Endothelial cell of hepatic sinusoid (primary cell): ENCODE measurements at regions not wholly inside any gene's neighbourhood (a gene's known extent, or its start where the extent isn't known, plus 50 kb on each side); places are given as distances from the start of the nearest gene placed in this dataset.

ENCODE experiments used
- in situ Hi-C: cut with HindIII; loops from 2 replicates; pipeline ENCODE4 v1.10.0; 2017; ENCODE audit warnings: low sequenced_read_pairs

GRCh38 chr4:182177166-182177565 lies 66.0 kb upstream of the TENM3 start:
- in situ Hi-C loops, result no loop called here

DNA sequence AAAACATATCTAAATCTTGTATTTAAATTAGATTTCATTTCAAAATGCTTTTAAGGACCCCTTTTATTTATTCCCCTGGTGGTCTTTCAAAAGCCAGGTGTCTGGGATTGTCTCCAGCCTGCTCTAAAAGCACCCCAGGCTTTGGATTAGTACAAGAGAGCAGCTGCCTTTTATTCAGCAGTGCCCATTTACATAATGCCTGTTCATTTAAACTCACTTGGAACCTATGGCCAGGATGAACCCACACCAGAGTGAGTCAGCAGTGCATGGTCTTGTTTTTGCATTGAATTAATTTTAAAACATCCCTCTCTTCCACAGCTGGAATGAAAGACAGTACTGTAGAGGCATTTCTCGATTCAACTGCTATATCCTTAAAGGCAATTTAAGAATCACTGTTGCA lies 64.1 kb upstream of the TENM3 start:
- in situ Hi-C loops, result no loop called here

GRCh38 chr4:182179751-182180150 lies 63.5 kb upstream of the TENM3 start:
- in situ Hi-C loops, result no loop called here

DNA sequence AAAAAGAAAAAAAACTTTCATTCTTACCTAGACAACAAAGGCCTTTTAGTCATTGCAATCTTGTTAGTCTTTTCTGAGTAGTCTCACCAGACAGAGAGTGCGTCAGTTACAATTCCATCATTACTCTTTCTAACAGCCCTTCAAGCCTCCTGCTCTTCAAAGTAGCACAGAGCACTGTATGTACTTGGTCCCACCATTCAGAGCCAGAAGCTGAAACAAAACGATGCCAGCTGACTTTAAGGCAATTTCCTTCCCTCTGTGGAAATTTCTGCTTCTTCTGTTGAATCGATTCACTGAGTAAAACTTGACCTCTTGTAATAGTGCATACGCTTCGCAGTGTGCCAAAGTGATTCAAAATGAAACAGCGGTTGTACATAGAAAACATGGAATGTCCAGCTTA lies 57.7 kb upstream of the TENM3 start:
- in situ Hi-C loops, result no loop called here

DNA sequence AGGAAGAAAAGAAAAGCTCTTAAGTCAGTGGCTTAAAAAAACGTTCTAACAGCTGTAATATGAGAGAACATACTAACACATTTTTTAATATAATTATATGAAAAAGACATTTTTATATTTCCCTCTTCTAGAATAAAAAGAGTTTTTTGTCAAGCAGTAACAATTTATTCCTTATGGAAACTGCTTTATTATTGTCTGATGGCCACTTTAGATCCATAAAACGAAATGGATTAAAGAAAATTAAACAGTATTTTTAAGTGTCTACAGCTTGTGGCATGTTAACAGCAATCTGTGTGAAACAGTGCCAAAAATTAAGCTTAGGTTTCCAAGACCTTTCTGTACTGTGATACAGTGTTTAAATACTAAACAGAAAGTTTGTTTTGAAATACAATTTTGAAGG lies 55.5 kb upstream of the TENM3 start:
- in situ Hi-C loops, result no loop called here

DNA sequence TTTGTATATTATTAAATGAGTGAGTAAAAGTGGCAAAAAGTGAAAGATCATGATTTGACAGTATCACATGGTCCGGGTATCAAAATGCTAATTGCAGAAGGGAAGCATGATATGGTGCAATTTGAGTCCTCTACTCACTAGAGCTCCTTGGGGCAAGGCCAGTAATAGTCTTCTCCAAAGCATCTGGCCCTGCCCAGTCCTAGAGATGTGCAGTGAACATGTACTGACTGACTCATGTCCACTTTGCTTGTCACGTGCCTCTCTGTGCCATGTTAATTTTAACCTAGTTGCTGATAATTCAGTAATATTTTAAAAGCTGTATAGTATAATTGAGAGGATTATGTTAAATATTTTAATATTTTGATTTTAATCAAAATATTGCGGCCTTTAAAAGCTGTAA lies 54.6 kb upstream of the TENM3 start:
- in situ Hi-C loops, result no loop called here

- in situ Hi-C loops, result no loop called here
These were observed 53.9 kb upstream of the TENM3 start for GRCh38 chr4:182189103-182189878.

DNA sequence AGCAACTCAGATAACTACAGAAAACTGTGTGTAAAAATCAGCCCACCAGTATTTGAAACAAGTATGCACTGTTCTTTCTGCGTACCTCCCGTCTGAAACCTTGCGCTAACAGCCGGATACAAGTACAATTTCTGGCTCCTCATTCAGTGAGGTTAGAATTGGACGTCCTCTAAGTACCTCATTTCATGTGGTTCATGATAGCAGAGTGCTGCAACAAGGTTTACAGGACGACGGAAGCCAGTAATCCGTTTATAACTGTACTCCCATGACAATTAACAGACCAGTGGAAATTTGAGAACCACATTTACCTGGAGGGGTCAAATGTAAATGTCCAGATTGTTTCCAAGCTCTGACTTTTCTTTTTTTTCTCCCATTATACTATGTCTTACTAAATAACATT lies 52.9 kb upstream of the TENM3 start:
- in situ Hi-C loops, result no loop called here

- in situ Hi-C loops, result no loop called here
These were observed 50.6 kb upstream of the TENM3 start for GRCh38 chr4:182192511-182193181.

DNA sequence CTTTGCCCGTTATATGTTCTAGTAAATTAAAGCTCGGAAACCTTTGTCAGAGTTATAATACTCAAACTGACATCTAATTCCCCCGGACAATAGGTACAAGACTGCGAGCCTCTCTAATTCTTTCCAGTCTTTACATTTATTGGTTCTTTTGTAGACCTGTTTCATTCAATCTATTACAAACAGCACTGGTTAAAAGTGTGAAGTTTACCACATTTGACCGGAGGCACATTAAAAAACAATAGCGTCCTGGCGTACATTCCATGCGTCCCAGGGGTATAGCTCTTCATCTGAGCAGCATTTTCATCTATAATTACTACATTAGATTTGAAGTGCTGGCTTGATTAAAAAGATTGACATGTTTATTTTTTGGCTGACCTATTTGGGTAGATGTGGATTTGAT lies 49.9 kb upstream of the TENM3 start:
- in situ Hi-C loops, result no loop called here
